ENCODE measurements at regions not wholly inside any gene's neighbourhood (a gene's known extent, or its start where the extent isn't known, plus 50 kb on each side); places are given as distances from the start of the nearest gene placed in this dataset.
A peak's percentile ranks its signal among the peaks of the same experiment; 100 is the strongest.

- TF ChIP-seq CTCF (conservative IDR thresholded peaks at IDR 0.05), result peak; percentile 77
- TF ChIP-seq ZFX (IDR thresholded peaks at IDR 0.05), result no peak
- no peak overlapping the region for H3K27ac ChIP-seq
Measured at GRCh38 chr6:100099189-100100074, 105.4 kb upstream of the MCHR2 start.

- TF ChIP-seq CTCF (conservative IDR thresholded peaks at IDR 0.05), result no peak
- TF ChIP-seq ZFX (IDR thresholded peaks at IDR 0.05), result no peak
- H3K27ac ChIP-seq, result no peak overlapping the region
Measured at GRCh38 chr6:100096936-100097335, 102.9 kb upstream of the MCHR2 start.

GRCh38 chr6:100096341-100096740 is 102.3 kb upstream of the MCHR2 start:
- no peak overlapping the region for H3K27ac ChIP-seq
- no peak for TF ChIP-seq ZFX (IDR thresholded peaks at IDR 0.05)
- no peak for TF ChIP-seq CTCF (conservative IDR thresholded peaks at IDR 0.05)

GRCh38 chr6:100093405-100093804 is 99.4 kb upstream of the MCHR2 start:
- TF ChIP-seq CTCF (conservative IDR thresholded peaks at IDR 0.05), result no peak
- TF ChIP-seq ZFX (IDR thresholded peaks at IDR 0.05), result no peak
- no peak overlapping the region for H3K27ac ChIP-seq

- TF ChIP-seq ZFX (IDR thresholded peaks at IDR 0.05), result no peak
- H3K27ac ChIP-seq, result no peak overlapping the region
Measured at GRCh38 chr6:100088009-100088408, 94.0 kb upstream of the MCHR2 start.

- no peak overlapping the region for H3K27ac ChIP-seq
- TF ChIP-seq ZFX (IDR thresholded peaks at IDR 0.05), result no peak
- TF ChIP-seq CTCF (conservative IDR thresholded peaks at IDR 0.05), result no peak
Measured at GRCh38 chr6:100084991-100085364, 91.0 kb upstream of the MCHR2 start.

- TF ChIP-seq ZFX (IDR thresholded peaks at IDR 0.05), result no peak
- TF ChIP-seq CTCF (conservative IDR thresholded peaks at IDR 0.05), result no peak
- H3K27ac ChIP-seq, result no peak overlapping the region
Measured at GRCh38 chr6:100084316-100084990, 90.4 kb upstream of the MCHR2 start.
